DOHH2 (cell line): ENCODE measurements at regions not wholly inside any gene's neighbourhood (a gene's known extent, or its start where the extent isn't known, plus 50 kb on each side); places are given as distances from the start of the nearest gene placed in this dataset.

Source experiments
- H3F3A ChIP-seq: fragments of 200-600 bp; sonication (generic), shearing (Covaris generic); 2 replicates; pipeline ENCODE4 v1.6.0; 2016; ENCODE audit warnings: antibody characterized with exemption, mild to moderate bottlenecking; ENCODE audit not compliant: control insufficient read depth, insufficient read depth
- H3K27ac ChIP-seq: fragments of 200-600 bp; sonication (generic); 2 replicates; pipeline ENCODE4 v1.5.1; 2014; ENCODE audit warnings: low read depth, mild to moderate bottlenecking, low read length, moderate library complexity
- H3K27me3 ChIP-seq: fragments of 200-600 bp; sonication (generic); 2 replicates; pipeline ENCODE4 v1.6.1; 2014; ENCODE audit warnings: mild to moderate bottlenecking, low read length, mixed read lengths; ENCODE audit not compliant: control insufficient read depth
- H3K36me3 ChIP-seq: fragments of 200-600 bp; sonication (generic); 2 replicates; pipeline ENCODE4 v1.6.1; 2014; ENCODE audit warnings: mild to moderate bottlenecking, low read length, moderate library complexity, mixed read lengths; ENCODE audit not compliant: control insufficient read depth
- H3K4me1 ChIP-seq: fragments of 200-600 bp; sonication (generic); 2 replicates; pipeline ENCODE4 v1.6.1; 2014; ENCODE audit warnings: mild to moderate bottlenecking, low read length, mixed read lengths; ENCODE audit not compliant: control insufficient read depth
- H3K4me2 ChIP-seq: fragments of 200-600 bp; sonication (generic); 2 replicates; pipeline ENCODE4 v1.6.0; 2014; ENCODE audit warnings: mild to moderate bottlenecking, low read length, moderate library complexity
- H3K4me3 ChIP-seq: fragments of 200-600 bp; sonication (generic); 2 replicates; pipeline ENCODE4 v1.5.1; 2014; ENCODE audit warnings: mild to moderate bottlenecking, low read length, mixed read lengths
- H3K79me2 ChIP-seq: fragments of 200-600 bp; sonication (generic); 2 replicates; pipeline ENCODE4 v1.6.1; 2014; ENCODE audit warnings: mild to moderate bottlenecking, low read length, mixed read lengths; ENCODE audit not compliant: control insufficient read depth
- H3K9me2 ChIP-seq: fragments of 200-600 bp; sonication (generic); replicated peaks from 2 replicates; pipeline ENCODE4 v1.6.1; 2014; ENCODE audit warnings: mild to moderate bottlenecking, low read length, mixed read lengths; ENCODE audit not compliant: control insufficient read depth
- H3K9me3 ChIP-seq: fragments of 200-600 bp; sonication (generic); 2 replicates; pipeline ENCODE4 v1.6.1; 2014; ENCODE audit warnings: antibody characterized with exemption, low read length, mixed read lengths; ENCODE audit not compliant: control insufficient read depth, insufficient read depth
- H4K20me1 ChIP-seq: fragments of 200-600 bp; sonication (generic); 2 replicates; pipeline ENCODE4 v1.6.0; 2014; ENCODE audit warnings: low read depth, mild to moderate bottlenecking, antibody characterized with exemption, low read length, moderate library complexity; ENCODE audit not compliant: control insufficient read depth, insufficient read depth
- EZH2phosphoT487 ChIP-seq: fragments of 200-600 bp; sonication (generic); IDR thresholded peaks from 2 replicates; pipeline ENCODE4 v1.6.1; 2017; ENCODE audit warnings: borderline replicate concordance, mild to moderate bottlenecking, antibody characterized with exemption, low read length, moderate library complexity, mixed read lengths
- TF ChIP-seq, protein P1 (sequence below): fragments of 200-600 bp; sonication (generic); IDR thresholded peaks from one replicate; pipeline ENCODE4 v1.5.1; 2014; ENCODE audit warnings: antibody characterized with exemption, mild to moderate bottlenecking, low read depth, low read length; ENCODE audit not compliant: poor library complexity, severe bottlenecking

DNA sequence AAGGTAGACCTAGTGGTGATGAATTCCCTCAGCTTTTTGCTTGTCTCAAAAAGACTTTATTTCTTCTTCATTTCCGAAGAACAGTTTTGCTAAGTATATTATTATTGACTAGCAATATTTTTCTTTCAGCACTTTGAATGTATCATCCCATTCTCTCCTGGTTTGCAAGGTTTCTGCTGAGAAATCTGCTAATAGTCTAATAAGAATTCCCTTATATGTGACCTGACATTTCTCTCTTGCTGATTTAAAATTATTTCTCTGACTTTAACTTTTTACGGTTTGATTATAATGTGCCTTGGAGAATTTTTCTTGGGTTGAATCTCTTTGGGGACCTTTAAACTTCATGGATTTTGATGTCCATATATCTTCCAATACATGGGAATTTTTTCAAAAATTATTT is 628.3 kb upstream of the ADGRL2 start:
- H3K4me2 ChIP-seq = no peak overlapping the region
- no peaks in the 10 kb centered on the region; the same call in 1 of the 2 replicates for H3K9me3 ChIP-seq
- no peaks in the 10 kb centered on the region for H4K20me1 ChIP-seq
- H3K27ac ChIP-seq = no peak overlapping the region
- TF ChIP-seq EZH2phosphoT487 = no peak
- TF ChIP-seq, protein P1, sequence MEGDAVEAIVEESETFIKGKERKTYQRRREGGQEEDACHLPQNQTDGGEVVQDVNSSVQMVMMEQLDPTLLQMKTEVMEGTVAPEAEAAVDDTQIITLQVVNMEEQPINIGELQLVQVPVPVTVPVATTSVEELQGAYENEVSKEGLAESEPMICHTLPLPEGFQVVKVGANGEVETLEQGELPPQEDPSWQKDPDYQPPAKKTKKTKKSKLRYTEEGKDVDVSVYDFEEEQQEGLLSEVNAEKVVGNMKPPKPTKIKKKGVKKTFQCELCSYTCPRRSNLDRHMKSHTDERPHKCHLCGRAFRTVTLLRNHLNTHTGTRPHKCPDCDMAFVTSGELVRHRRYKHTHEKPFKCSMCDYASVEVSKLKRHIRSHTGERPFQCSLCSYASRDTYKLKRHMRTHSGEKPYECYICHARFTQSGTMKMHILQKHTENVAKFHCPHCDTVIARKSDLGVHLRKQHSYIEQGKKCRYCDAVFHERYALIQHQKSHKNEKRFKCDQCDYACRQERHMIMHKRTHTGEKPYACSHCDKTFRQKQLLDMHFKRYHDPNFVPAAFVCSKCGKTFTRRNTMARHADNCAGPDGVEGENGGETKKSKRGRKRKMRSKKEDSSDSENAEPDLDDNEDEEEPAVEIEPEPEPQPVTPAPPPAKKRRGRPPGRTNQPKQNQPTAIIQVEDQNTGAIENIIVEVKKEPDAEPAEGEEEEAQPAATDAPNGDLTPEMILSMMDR = no peak
- H3K36me3 ChIP-seq = no peaks in the 10 kb centered on the region
- no peaks in the 10 kb centered on the region for H3K4me1 ChIP-seq
- no peaks in the 10 kb centered on the region for H3K27me3 ChIP-seq
- no peak overlapping the region for H3K4me3 ChIP-seq
- H3K79me2 ChIP-seq = no peaks in the 10 kb centered on the region
- no peaks in the 10 kb centered on the region for H3K9me2 ChIP-seq
- H3F3A ChIP-seq = no peaks in the 10 kb centered on the region

DNA sequence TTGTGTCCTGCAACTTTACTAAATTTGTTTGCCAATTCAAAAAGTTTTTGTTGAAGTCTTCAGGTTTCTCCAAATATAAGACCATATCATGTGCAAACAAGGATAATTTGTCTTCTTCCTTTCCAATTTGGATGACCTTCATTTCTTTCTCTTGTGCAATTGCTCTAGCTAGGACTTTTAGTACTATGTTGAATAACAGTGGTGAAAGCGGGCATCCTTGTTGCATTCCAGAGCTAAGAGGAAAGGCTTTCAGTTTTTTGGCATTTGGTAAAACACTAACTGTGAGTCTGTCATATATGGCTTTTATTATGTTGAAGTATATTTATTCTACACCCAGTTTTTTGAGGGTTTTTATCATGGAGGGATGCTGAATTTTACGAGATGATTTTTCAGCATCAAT is 630.0 kb upstream of the ADGRL2 start:
- Histone ChIP-seq H3K79me2 (no peaks in the 10 kb centered on the region), H3K4me1 (no peaks in the 10 kb centered on the region), H3K27me3 (no peaks in the 10 kb centered on the region), H3K9me3 (no peaks in the 10 kb centered on the region; the same call in 1 of the 2 replicates), H3K36me3 (no peaks in the 10 kb centered on the region), H3K9me2 (no peaks in the 10 kb centered on the region), H3F3A (no peaks in the 10 kb centered on the region), H3K27ac (no peak overlapping the region), H3K4me2 (no peak overlapping the region), H3K4me3 (no peak overlapping the region), H4K20me1 (no peaks in the 10 kb centered on the region)
- no peak for TF ChIP-seq EZH2phosphoT487
- TF ChIP-seq, protein P1 = no peak

DNA sequence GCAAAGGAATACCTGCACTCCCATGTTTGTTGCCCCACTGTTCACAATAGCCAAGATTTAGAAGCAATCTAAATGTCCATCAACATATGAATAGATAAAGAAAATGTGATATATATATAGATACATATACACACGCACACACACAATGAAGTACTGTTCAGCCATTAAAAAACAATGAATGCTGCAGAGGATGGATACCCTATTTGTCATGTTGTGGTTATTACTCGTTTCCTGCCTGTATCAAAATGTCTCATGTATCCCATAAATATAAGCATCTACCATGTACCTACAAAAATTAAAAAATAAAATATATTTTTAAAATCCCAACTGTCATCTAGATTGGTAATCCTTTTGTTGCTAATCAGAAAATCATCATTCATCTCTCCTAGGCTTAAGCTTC is 634.8 kb upstream of the ADGRL2 start:
- Histone ChIP-seq H3F3A (no peaks in the 10 kb centered on the region), H3K79me2 (no peaks in the 10 kb centered on the region), H3K4me2 (no peak overlapping the region), H3K36me3 (no peaks in the 10 kb centered on the region), H3K9me3 (no peaks in the 10 kb centered on the region; the same call in 1 of the 2 replicates), H3K9me2 (no peaks in the 10 kb centered on the region), H3K4me3 (no peak overlapping the region), H3K4me1 (no peaks in the 10 kb centered on the region), H3K27me3 (no peaks in the 10 kb centered on the region), H4K20me1 (no peaks in the 10 kb centered on the region), H3K27ac (no peak overlapping the region)
- TF ChIP-seq, protein P1 = no peak
- TF ChIP-seq EZH2phosphoT487 = no peak

DNA sequence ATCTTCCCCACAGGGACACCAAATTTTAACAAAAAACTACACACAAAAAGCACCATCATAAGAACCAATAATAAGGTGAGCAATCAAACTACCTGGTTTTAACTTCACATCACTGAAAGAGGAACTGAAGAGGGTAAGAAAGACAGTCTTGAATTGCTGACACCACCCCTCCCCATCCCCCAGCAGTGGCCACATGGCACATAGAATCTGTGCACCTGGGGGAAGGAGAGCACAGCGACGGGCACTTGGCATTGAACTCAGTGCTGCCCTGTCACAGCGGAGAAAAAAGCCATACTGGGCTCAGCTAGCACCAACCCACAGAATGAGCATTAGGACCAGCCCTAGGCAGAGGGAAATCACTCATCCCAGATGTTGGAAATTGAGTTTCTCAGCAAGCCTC is 640.0 kb upstream of the ADGRL2 start:
- no peaks in the 10 kb centered on the region for H3K9me2 ChIP-seq
- no peaks in the 10 kb centered on the region for H3K36me3 ChIP-seq
- H3K9me3 ChIP-seq = no peaks in the 10 kb centered on the region; the same call in 1 of the 2 replicates
- TF ChIP-seq, protein P1 = no peak
- TF ChIP-seq EZH2phosphoT487 = no peak
- no peak overlapping the region for H3K4me3 ChIP-seq
- no peaks in the 10 kb centered on the region for H3K4me1 ChIP-seq
- no peak overlapping the region for H3K4me2 ChIP-seq
- H3K27ac ChIP-seq = no peak overlapping the region
- no peaks in the 10 kb centered on the region for H3K79me2 ChIP-seq
- no peaks in the 10 kb centered on the region for H4K20me1 ChIP-seq
- H3F3A ChIP-seq = no peaks in the 10 kb centered on the region
- H3K27me3 ChIP-seq = no peaks in the 10 kb centered on the region
